GM12878 (cell line): ENCODE measurements at regions not wholly inside any gene's neighbourhood (a gene's known extent, or its start where the extent isn't known, plus 50 kb on each side); places are given as distances from the start of the nearest gene placed in this dataset. TPM values are rescaled to one million over a fixed set of nuclear protein-coding genes. Genes with fewer than 3 reads are reported as not detected.
"Not testable (repeated sequence)": the region's sequence is repeated elsewhere in the genome, so short reads cannot be mapped to it uniquely, and the experiment has no call there.

Source experiments
- ATAC-seq: fragments of 200-7000 bp; cut with Tn5 transposase; 3 replicates; pipeline ENCODE4 v1.9.1; 2020; ENCODE audit warnings: mild to moderate bottlenecking, moderate library complexity
- BruUV-seq: library from RNA; stranded (reverse); fragments of 400-500 nt; replicated peaks from 2 replicates; lab custom pipeline; 2021; lab: Mats Ljungman, UMichigan
- CTCF ChIA-PET: fragments of 300-600 bp; sonication (Branson Sonifier 250); formaldehyde crosslinking; extraction: SDS; loops from one replicate; lab custom pipeline; 2021; ENCODE audit warnings: inconsistent platforms; lab: Yijun Ruan, JAX
- POLR2A ChIA-PET: fragments of 350-600 bp; formaldehyde crosslinking; extraction: SDS; loops from one replicate; lab custom pipeline; 2021; ENCODE audit warnings: inconsistent platforms; lab: Charles Lee
- RAD21 ChIA-PET: fragments of 300-600 bp; sonication (Branson Sonifier 250); formaldehyde crosslinking; loops from one replicate; lab custom pipeline; 2023; ENCODE audit warnings: antibody characterized with exemption; ENCODE audit not compliant: unreplicated experiment; lab: Charles Lee
- SMC1A ChIA-PET: fragments of 300-600 bp; sonication (Branson Sonifier 250); formaldehyde crosslinking; loops from one replicate; lab custom pipeline; 2023; ENCODE audit not compliant: unreplicated experiment, uncharacterized antibody; lab: Charles Lee
- DNase-seq: peaks from one replicate; pipeline ENCODE4 v3.0.0-alpha.2; 2011; ENCODE audit warnings: low read depth, low spot score
- FAIRE-seq: peaks from 3 replicates; lab custom pipeline; 2011; peaks lifted over from hg19 to GRCh38; lab: Jason Lieb, UNC
- H2AFZ ChIP-seq: 2 replicates; pipeline ENCODE4 v1.6.0; 2011; ENCODE audit warnings: low read depth, low read length, control low read depth; ENCODE audit not compliant: control insufficient read depth
- H3K27ac ChIP-seq: 2 replicates; pipeline ENCODE4 v1.5.1; 2011; ENCODE audit warnings: control low read depth; ENCODE audit not compliant: control insufficient read depth, insufficient read depth
- H3K27me3 ChIP-seq, 2 experiments: replicated peaks in 1 of 2; 2 replicates each; pipeline versions ENCODE4 v1.6.0 to v1.6.1; 2011; ENCODE audit warnings: low read length in 1 of 2; ENCODE audit not compliant: control insufficient read depth in 2 of 2, insufficient read depth in 2 of 2
- H3K36me3 ChIP-seq, 2 experiments: 2 replicates each; pipeline ENCODE4 v1.5.1; 2011; ENCODE audit warnings: low read length in 1 of 2; ENCODE audit not compliant: control insufficient read depth in 2 of 2, insufficient read depth in 2 of 2
- H3K4me1 ChIP-seq: 2 replicates; pipeline ENCODE4 v1.6.1; 2011; ENCODE audit warnings: mild to moderate bottlenecking, low read length, moderate library complexity, mixed read lengths; ENCODE audit not compliant: control insufficient read depth, insufficient read depth
- H3K4me2 ChIP-seq: 2 replicates; pipeline ENCODE4 v1.6.0; 2011; ENCODE audit warnings: control low read depth; ENCODE audit not compliant: control insufficient read depth, insufficient read depth
- H3K4me3 ChIP-seq: fragments of 200-600 bp; sonication (generic); 2 replicates; pipeline ENCODE4 v1.5.1; 2016
- H3K79me2 ChIP-seq: 2 replicates; pipeline ENCODE4 v1.6.0; 2011; ENCODE audit warnings: low read length; ENCODE audit not compliant: control insufficient read depth, insufficient read depth
- H3K9ac ChIP-seq: 2 replicates; pipeline ENCODE4 v1.8.0; 2011; ENCODE audit warnings: low read length, control low read depth, mixed read lengths; ENCODE audit not compliant: control insufficient read depth, insufficient read depth
- H3K9me3 ChIP-seq: replicated peaks from 3 replicates; pipeline ENCODE4 v1.5.1; 2011; ENCODE audit warnings: mild to moderate bottlenecking, low read length; ENCODE audit not compliant: control insufficient read depth, insufficient read depth
- H4K20me1 ChIP-seq: 2 replicates; pipeline ENCODE4 v1.6.0; 2011; ENCODE audit not compliant: control insufficient read depth, insufficient read depth
- WGBS: methylation state at CpG from one replicate; pipeline ENCODE4 v1.1.6; 2016; ENCODE audit warnings: low lambda C conversion rate; ENCODE audit not compliant: insufficient replicate concordance, insufficient coverage; ENCODE audit errors: missing lambda C conversion rate; 5-methylcytosine and 5-hydroxymethylcytosine counted together
- in situ Hi-C: fragments of 300-500 bp; cut with MboI; formaldehyde crosslinking; loops from 9 replicates; pipeline ENCODE4 v1.14.3; 2018; ENCODE audit warnings: mixed read lengths
- intact Hi-C: fragments of 100-400 bp; cut with micrococcal nuclease; formaldehyde crosslinking; loops from one replicate; pipeline ENCODE4 v1.14.2; 2022; ENCODE audit not compliant: unreplicated experiment
- small RNA-seq: library from RNA; depleted of rRNA; stranded (forward); fragments of <200 nt; gene quantifications from one replicate; pipeline ENCODE3, GENCODE V24; 2014

DNA sequence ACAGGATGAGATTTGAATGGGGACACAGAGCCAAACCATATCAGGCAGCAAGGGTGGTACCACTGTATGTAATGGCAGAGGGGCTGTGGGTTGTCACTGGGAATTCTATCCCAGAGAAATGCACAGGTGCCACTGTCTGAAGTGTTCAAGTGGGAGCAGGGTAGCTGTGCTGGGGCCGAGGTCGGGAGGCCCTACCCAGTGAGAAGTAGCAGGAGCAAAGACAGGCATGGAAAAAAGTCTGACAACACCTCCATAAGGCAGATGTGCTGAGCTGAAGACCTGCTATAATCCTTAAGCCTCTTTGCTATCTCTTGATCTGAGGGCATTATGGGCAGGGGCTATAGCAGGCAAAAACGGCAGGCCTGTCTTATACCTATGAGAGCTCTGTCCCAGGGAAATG, 86.9 kb upstream of the ANKRD20A1 start:
- H3K4me2 ChIP-seq, SMC1A ChIA-PET, H2AFZ ChIP-seq, H3K4me1 ChIP-seq, H3K4me3 ChIP-seq, DNase-seq, H3K36me3 ChIP-seq, H4K20me1 ChIP-seq, FAIRE-seq, H3K9me3 ChIP-seq, intact Hi-C loops, H3K27ac ChIP-seq, CTCF ChIA-PET, ATAC-seq, POLR2A ChIA-PET, in situ Hi-C loops, H3K79me2 ChIP-seq, RAD21 ChIA-PET, H3K9ac ChIP-seq, BruUV-seq, H3K27me3 ChIP-seq: not testable (repeated sequence)
- WGBS: 7% methylated on average over 2 of the region's 3 CpGs

GRCh38 chr9:67800170-67800569, 58.6 kb upstream of the ANKRD20A1 start:
- SMC1A ChIA-PET, RAD21 ChIA-PET, ATAC-seq, DNase-seq, H3K4me1 ChIP-seq, H3K4me2 ChIP-seq, in situ Hi-C loops, H3K79me2 ChIP-seq, H3K9me3 ChIP-seq, H4K20me1 ChIP-seq, FAIRE-seq, H3K9ac ChIP-seq, BruUV-seq, intact Hi-C loops, H3K27me3 ChIP-seq, POLR2A ChIA-PET, H2AFZ ChIP-seq, H3K4me3 ChIP-seq, H3K27ac ChIP-seq, H3K36me3 ChIP-seq, CTCF ChIA-PET: not testable (repeated sequence)
- WGBS: 44% methylated on average over 3 of the region's 7 CpGs

Small RNA genes in the stretch of these regions (small RNA-seq; reads per million reads assigned to genes)
- gene AL627230.1: not detected
- gene AL627230.3: not detected
- not detected for gene AL627230.5
- gene AL627230.6: not detected
- not detected for gene AL627230.8
- gene FAM27B: not detected
- gene RF00156: not detected
- not detected for gene RN7SL787P
